Activated CD8-positive, alpha-beta T cell treated with anti-CD3 and anti-CD28 coated beads, Interleukin-2, amount 10 ng/mL, durations not matched to agents 7 days and 5 days (primary cell): ENCODE measurements at regions not wholly inside any gene's neighbourhood (a gene's known extent, or its start where the extent isn't known, plus 50 kb on each side); places are given as distances from the start of the nearest gene placed in this dataset.
"Not testable (repeated sequence)": the region's sequence is repeated elsewhere in the genome, so short reads cannot be mapped to it uniquely, and the experiment has no call there.

ENCODE experiments used
- ATAC-seq: fragments of 150-1000 bp; cut with Tn5 transposase; one replicate; pipeline ENCODE4 v1.10.0; 2021; ENCODE audit warnings: moderate library complexity
- CTCF ChIA-PET: fragments of 350-600 bp; sonication (Branson Sonifier 250); formaldehyde crosslinking; loops from one replicate; lab custom pipeline; 2021; ENCODE audit warnings: antibody characterized with exemption; lab: Charles Lee
- POLR2A ChIA-PET: fragments of 350-600 bp; sonication (Branson Sonifier 250); formaldehyde crosslinking; loops from one replicate; lab custom pipeline; 2021; ENCODE audit warnings: antibody characterized with exemption; lab: Charles Lee
- DNase-seq: peaks from one replicate; pipeline ENCODE4 v3.0.0-alpha.2; 2020
- H3K27ac Mint-ChIP-seq: one replicate; pipeline ENCODE4 v1.8.0; 2021; ENCODE audit warnings: mild to moderate bottlenecking, mixed read lengths
- H3K27me3 Mint-ChIP-seq: one replicate; pipeline ENCODE4 v1.8.0; 2021; ENCODE audit warnings: low read depth, mixed read lengths
- H3K36me3 Mint-ChIP-seq: one replicate; pipeline ENCODE4 v1.8.0; 2021; ENCODE audit warnings: low read depth, mixed read lengths
- H3K4me1 Mint-ChIP-seq: one replicate; pipeline ENCODE4 v1.8.0; 2021; ENCODE audit warnings: low read depth, mixed read lengths
- H3K4me3 Mint-ChIP-seq: one replicate; pipeline ENCODE4 v1.8.0; 2021; ENCODE audit warnings: mild to moderate bottlenecking, mixed read lengths
- H3K9me3 Mint-ChIP-seq: one replicate; pipeline ENCODE4 v1.8.0; 2022; ENCODE audit warnings: mixed read lengths; ENCODE audit not compliant: insufficient read depth

DNA sequence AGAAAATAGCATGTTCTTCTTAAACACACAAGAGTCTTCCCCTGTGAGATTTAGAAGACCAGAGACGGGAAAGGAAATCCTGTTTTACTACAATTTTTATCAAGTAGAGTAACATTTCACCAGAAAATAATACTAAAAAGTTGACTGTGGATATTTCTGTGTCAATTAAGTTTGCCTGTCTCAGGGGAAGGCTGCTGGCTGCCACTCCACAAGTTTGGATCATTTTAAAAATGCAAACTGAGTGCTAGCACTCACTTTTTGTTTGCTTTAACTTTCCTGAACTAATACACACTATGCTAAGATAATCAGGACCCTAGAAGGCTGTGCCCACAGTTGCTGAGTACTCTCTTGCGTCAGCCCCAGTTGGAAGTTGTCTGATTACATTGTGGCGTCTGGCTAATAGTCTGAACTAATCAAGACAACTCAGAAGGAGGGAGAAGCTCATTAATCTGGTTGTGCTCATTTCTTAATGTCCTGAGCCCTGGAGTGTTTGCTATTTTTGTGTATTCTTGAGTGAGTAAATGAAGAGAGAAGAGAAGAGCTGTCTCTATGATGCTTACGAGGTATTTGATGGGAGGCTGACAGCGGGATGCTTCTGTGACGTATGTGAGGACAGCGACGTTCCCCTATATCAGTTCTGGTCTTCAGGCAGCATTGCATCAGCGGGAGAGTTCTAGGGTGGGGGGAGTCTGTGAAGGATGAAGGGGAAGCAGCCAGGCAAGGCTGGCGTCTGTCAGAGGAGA, 664.2 kb downstream of the QKI start:
- ATAC-seq (no peak), DNase-seq (no peak)
- Mint-ChIP-seq H3K27ac (no peak overlapping the region), H3K36me3 (no peaks in the 10 kb centered on the region), H3K9me3 (no peaks in the 10 kb centered on the region), H3K4me3 (no peak overlapping the region), H3K4me1 (no peaks in the 10 kb centered on the region), H3K27me3 (no peaks in the 10 kb centered on the region)
- CTCF ChIA-PET: no interaction called here
- POLR2A ChIA-PET: no interaction called here

DNA sequence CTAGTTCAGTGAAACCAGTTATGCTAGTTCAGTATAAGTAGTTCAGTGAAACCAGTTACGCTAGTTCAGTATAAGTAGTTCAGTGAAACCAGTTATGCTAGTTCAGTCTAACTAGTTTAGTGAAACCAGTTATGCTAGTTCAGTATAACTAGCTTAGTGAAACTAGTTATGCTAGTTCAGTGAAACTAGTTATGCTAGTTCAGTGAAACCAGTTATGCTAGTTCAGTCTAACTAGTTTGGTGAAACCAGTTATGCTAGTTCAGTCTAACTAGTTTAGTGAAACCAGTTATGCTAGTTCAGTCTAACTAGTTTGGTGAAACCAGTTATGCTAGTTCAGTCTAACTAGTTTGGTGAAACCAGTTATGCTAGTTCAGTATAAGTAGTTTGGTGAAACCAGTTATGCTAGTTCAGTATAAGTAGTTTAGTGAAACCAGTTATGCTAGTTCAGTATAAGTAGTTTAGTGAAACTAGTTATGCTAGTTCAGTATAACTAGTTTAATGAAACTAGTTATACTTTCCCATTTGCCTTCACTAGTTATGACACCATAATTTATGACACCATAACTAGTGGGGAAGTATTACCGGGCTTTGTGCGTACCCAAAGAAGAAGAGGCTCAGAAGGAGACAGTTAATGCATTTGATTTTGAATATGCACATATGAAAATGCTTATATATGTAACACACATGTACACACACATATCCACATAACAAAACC, 662.5 kb downstream of the QKI start:
- POLR2A ChIA-PET, H3K4me3 Mint-ChIP-seq, ATAC-seq, H3K27me3 Mint-ChIP-seq, H3K9me3 Mint-ChIP-seq, DNase-seq, H3K4me1 Mint-ChIP-seq, CTCF ChIA-PET, H3K27ac Mint-ChIP-seq, H3K36me3 Mint-ChIP-seq: not testable (repeated sequence)

DNA sequence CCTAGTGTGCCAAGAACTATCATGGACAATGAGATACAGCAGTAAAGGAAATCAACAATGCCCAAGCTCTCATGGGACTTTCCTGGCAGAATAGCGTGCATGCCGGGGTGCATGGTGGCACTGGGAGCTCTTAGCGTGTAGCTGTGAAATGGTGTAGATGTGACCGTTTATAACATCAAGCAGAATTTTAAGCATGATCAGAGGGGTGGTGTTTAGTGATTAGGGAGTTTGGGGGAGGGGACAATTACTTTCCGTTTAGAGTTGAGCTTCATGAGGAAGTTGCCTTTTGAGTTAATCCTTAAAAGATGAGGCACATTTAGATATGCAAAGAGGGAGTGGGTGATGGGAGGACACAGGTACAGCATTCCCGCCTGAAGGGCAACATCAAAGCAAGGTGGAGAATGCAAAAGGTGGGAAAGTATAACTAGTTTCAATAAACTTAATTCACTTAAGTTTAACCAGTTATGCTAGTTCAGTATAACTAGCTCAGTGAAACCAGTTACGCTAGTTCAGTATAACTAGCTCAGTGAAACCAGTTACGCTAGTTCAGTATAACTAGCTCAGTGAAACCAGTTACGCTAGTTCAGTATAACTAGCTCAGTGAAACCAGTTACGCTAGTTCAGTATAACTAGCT, 661.6 kb downstream of the QKI start:
- POLR2A ChIA-PET: no interaction called here
- Mint-ChIP-seq H3K36me3 (no peaks in the 10 kb centered on the region), H3K9me3 (no peaks in the 10 kb centered on the region), H3K4me3 (no peak overlapping the region), H3K4me1 (no peaks in the 10 kb centered on the region), H3K27me3 (no peaks in the 10 kb centered on the region), H3K27ac (no peak overlapping the region)
- CTCF ChIA-PET: no interaction called here
- ATAC-seq: no peak
- no peak for DNase-seq

DNA sequence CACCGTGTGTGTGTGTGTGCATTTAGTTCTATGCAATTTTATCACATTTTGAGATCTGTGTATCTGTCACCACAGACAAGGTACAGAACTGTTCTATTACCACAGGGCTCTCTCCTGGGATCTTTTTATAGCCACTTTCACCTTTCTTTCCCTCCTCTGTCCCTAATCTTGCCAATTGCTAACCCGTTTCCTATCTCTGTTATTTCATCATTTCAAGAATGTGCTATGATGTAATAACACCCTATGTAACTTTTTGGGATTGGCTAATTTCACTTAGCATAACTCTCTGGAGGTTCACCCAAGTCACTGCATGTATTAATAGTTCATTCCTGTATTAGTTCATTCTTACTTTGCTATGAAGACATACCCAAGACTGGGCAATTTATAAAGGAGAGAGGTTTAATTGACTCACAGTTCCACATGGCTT, 657.7 kb downstream of the QKI start:
- H3K4me3 Mint-ChIP-seq: no peak overlapping the region
- no peaks in the 10 kb centered on the region for H3K9me3 Mint-ChIP-seq
- ATAC-seq: no peak
- no peak for DNase-seq
- ChIA-PET POLR2A (no interaction called here), CTCF (no interaction called here)
- H3K4me1 Mint-ChIP-seq: no peaks in the 10 kb centered on the region
- no peak overlapping the region for H3K27ac Mint-ChIP-seq
- H3K27me3 Mint-ChIP-seq: no peaks in the 10 kb centered on the region
- no peaks in the 10 kb centered on the region for H3K36me3 Mint-ChIP-seq

DNA sequence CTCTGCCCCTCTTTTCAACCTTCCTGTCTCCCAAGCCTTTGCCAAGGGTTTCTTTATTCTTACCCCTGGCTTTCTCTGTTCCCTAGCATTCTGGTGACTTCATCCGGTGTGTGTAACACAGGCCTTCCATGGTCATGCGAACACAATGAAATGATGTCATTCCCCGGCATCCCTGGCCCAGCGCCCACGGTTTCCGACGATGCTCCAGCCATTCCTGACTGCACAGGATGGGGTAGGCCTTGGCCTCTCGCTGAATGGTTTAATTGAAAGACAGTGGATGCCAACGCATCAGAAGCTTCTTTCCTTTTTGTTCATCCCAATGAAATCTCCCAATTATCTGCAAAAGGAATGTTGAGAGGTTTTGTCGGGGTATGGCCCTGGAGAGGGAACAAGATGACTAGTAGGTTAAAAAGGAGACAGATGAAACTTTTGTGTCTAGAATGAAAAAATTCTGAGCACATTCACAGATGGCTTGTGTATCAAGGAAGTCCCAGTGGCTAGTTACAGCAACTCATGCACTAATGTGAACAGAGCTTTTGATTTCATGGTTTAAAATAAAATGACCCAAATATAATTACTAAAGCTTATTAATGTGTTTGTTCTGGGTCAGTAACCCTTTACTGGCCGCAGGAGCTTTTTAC, 655.0 kb downstream of the QKI start:
- H3K27ac Mint-ChIP-seq: no peak overlapping the region
- no peak overlapping the region for H3K4me3 Mint-ChIP-seq
- no peaks in the 10 kb centered on the region for H3K9me3 Mint-ChIP-seq
- H3K27me3 Mint-ChIP-seq: no peaks in the 10 kb centered on the region
- DNase-seq (no peak), ATAC-seq (no peak)
- H3K36me3 Mint-ChIP-seq: no peaks in the 10 kb centered on the region
- ChIA-PET POLR2A (no interaction called here), CTCF (no interaction called here)
- H3K4me1 Mint-ChIP-seq: no peaks in the 10 kb centered on the region

DNA sequence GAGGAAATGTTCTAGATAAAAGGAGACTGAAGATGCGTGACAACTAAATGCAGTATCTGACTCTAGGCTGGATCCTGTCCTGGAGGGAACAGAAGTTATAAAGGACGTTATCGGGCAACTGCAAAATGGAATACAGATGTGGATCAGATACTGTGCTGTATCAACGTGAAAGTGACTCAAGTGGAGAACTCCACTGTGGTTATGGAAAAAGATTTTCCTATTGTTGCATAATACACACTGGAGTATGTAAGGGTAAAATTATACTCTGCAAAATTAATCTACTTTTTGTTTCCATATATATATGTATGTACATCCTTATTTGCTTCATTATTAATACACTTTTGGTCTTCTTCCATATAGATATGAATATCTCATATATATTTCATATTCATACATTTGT, 654.0 kb downstream of the QKI start:
- Mint-ChIP-seq H3K4me1 (no peaks in the 10 kb centered on the region), H3K4me3 (no peak overlapping the region), H3K9me3 (no peaks in the 10 kb centered on the region), H3K36me3 (no peaks in the 10 kb centered on the region), H3K27ac (no peak overlapping the region), H3K27me3 (no peaks in the 10 kb centered on the region)
- CTCF ChIA-PET: no interaction called here
- POLR2A ChIA-PET: no interaction called here
- DNase-seq (no peak), ATAC-seq (no peak)

DNA sequence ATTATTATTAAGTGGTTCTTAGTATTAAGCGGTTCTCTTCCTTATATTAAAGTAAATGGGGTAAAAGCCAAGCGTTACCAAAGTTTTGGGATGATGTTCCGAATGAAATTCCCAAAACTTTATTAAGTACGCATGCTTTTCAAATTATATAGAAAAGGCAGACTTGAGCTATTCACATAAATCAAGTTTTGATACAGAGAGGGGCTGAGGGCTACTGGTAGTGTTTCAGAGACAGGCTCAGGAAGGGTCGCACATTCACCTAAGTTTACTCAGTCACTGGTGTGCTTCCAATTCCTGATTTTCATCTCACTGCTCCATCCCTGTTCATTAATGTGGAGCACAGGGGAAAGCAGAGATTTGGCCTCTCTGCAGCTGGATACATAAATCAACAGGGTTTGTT, 652.2 kb downstream of the QKI start:
- Mint-ChIP-seq H3K27ac (no peak overlapping the region), H3K9me3 (peaks cover under 1% of the 10 kb centered on the region), H3K27me3 (peaks cover 2% of the 10 kb centered on the region), H3K4me1 (no peaks in the 10 kb centered on the region), H3K4me3 (no peak overlapping the region), H3K36me3 (no peaks in the 10 kb centered on the region)
- CTCF ChIA-PET: no interaction called here
- DNase-seq (no peak), ATAC-seq (no peak)
- POLR2A ChIA-PET: no interaction called here

DNA sequence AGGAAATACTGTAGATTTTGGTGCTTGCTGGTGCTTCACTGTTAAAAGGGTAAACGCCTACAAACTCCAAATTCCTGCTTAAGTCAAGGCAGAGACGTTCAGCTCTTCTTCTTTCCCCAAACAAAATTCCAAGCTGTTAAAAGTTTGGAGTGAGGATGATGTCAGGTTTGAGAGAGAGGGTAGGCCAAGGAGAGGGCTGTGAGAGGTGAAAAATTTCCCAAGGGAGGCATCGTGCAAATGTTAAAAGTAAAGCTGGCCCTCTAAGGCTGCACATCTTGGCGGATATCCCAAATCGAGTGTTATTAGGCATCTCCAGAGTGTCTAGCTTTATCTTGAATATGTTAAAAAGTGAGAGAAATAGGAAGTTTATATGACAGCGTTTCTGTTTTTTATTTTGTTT, 651.8 kb downstream of the QKI start:
- peaks cover 2% of the 10 kb centered on the region for H3K27me3 Mint-ChIP-seq
- peaks cover 5% of the 10 kb centered on the region for H3K9me3 Mint-ChIP-seq
- ATAC-seq: no peak
- no peak for DNase-seq
- ChIA-PET CTCF (no interaction called here), POLR2A (no interaction called here)
- no peaks in the 10 kb centered on the region for H3K4me1 Mint-ChIP-seq
- H3K36me3 Mint-ChIP-seq: no peaks in the 10 kb centered on the region
- H3K4me3 Mint-ChIP-seq: no peak overlapping the region
- no peak overlapping the region for H3K27ac Mint-ChIP-seq

DNA sequence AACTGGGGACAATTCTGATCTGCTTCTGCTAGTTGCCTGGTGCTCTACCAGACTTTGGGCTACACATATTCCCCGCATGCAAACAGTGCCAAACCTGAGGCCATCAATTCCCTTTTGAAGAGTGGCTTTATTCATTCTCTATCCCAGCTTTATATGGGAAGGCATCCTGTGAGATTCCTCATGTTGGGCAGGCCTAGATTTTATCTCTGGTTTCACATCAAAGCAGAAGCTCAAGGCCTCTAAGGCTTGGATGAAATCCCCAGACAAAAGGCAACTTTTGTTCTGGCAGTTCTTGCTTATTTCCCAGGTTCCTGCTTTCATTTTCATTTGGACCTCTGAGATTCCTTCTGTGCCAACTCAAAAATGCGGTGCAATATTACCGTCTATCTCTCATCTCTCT, 648.8 kb downstream of the QKI start:
- ATAC-seq: no peak
- H3K27me3 Mint-ChIP-seq: peaks cover 2% of the 10 kb centered on the region
- ChIA-PET POLR2A (no interaction called here), CTCF (no interaction called here)
- H3K27ac Mint-ChIP-seq: no peak overlapping the region
- no peaks in the 10 kb centered on the region for H3K4me1 Mint-ChIP-seq
- peaks cover 5% of the 10 kb centered on the region for H3K9me3 Mint-ChIP-seq
- no peaks in the 10 kb centered on the region for H3K36me3 Mint-ChIP-seq
- H3K4me3 Mint-ChIP-seq: no peak overlapping the region
- DNase-seq: no peak

DNA sequence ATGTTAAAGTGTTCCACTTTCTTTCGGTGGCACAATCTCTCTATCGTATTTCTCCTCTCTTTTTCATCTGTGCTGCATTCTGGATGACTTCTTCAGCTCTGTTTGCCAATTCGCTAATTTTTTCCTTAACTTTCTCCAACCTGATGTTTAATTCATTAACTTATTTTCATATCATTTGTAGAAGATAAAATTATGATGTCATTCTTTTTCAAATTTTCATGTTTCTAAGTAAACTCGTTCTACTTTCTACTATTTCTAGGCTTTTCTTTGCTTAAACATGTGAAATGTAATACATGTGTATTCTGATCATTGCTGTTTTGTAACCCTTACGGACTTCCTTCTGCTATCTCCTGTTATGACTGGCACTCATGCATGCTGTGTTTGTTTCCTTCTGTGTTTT, 648.4 kb downstream of the QKI start:
- Mint-ChIP-seq H3K4me1 (no peaks in the 10 kb centered on the region), H3K9me3 (peaks cover 5% of the 10 kb centered on the region), H3K27ac (no peak overlapping the region), H3K36me3 (no peaks in the 10 kb centered on the region), H3K4me3 (no peak overlapping the region), H3K27me3 (peaks cover 2% of the 10 kb centered on the region)
- ChIA-PET POLR2A (no interaction called here), CTCF (no interaction called here)
- DNase-seq (no peak), ATAC-seq (no peak)

DNA sequence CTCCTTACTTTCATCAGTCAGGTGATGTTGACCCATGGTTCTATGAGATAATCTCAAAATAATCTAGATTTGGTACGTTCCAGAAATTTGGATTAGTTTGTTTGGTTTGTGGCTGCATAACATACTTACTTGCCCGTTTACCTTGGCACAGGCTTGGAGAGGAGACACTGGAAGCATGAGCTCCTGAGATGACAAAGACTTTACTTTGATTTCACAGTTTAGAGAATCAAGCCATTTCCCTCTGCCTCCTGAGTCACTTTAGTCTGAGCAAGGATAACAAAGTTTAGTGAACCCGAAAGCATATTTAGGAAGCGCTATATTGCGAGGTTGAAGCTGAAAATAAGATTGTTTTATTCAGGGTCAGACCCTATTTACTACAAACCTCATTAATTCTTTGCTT, 643.4 kb downstream of the QKI start:
- no peaks in the 10 kb centered on the region for H3K4me1 Mint-ChIP-seq
- ATAC-seq (no peak), DNase-seq (no peak)
- peaks cover 2% of the 10 kb centered on the region for H3K27me3 Mint-ChIP-seq
- no peak overlapping the region for H3K27ac Mint-ChIP-seq
- H3K9me3 Mint-ChIP-seq: peaks cover 5% of the 10 kb centered on the region
- H3K4me3 Mint-ChIP-seq: no peak overlapping the region
- ChIA-PET POLR2A (no interaction called here), CTCF (no interaction called here)
- no peaks in the 10 kb centered on the region for H3K36me3 Mint-ChIP-seq

DNA sequence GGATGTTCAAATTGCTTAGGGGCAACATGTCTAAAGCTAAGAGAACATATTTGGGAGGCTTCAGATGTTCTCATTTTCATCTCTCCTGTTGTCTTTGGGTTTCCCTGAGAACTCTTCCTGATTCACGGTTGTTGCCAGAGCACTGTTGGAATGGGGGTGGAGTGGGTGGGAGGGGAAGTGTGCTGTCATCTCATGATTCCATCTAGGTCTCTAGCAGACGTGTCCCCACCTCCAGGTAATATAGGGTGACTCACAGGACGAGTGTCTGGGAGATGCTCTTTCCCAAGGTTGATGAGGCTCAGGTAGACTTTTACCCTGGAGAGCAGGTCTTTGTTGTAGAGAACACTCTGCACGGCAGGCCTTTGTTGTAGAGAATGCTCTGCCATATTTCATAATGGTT, 636.9 kb downstream of the QKI start:
- H3K4me3 Mint-ChIP-seq: no peak overlapping the region
- no peaks in the 10 kb centered on the region for H3K27me3 Mint-ChIP-seq
- no peak for ATAC-seq
- no peaks in the 10 kb centered on the region for H3K4me1 Mint-ChIP-seq
- no peaks in the 10 kb centered on the region for H3K9me3 Mint-ChIP-seq
- ChIA-PET CTCF (no interaction called here), POLR2A (no interaction called here)
- H3K36me3 Mint-ChIP-seq: no peaks in the 10 kb centered on the region
- no peak overlapping the region for H3K27ac Mint-ChIP-seq
- DNase-seq: no peak
